ENCODE measurements at regions not wholly inside any gene's neighbourhood (a gene's known extent, or its start where the extent isn't known, plus 50 kb on each side); places are given as distances from the start of the nearest gene placed in this dataset.

DNA sequence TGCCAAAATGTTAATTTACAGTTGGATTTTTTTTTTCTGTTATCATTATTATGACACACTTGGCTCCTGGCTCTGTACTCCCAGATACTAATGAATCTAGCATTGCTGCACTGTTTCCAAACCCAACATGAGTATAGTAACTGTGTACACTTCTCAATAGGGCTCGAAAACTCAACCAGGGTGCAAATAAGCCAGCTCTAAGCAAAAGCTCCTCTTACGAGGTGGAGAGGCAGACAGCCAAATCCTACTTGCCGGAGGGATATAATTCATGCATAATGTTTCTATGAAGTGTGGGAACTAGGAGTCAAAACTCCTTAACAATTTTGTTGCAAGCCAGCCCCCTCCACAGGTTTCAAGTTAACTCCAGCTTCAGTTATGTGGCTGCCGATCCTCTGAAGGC is 510.4 kb upstream of the ZP4 start:
- intact Hi-C loops (cut with micrococcal nuclease) (no loop called here), dilution Hi-C loops (cut with MboI; ENCODE audit: extremely low pct_ligation_motif_present, low sequenced_read_pairs) (no loop called here)
- Histone ChIP-seq H3K9me1 (replicated peaks; ENCODE audit: control insufficient read depth, extremely low read depth, insufficient read depth, low read length) (no peaks in the 10 kb centered on the region), H3K36me3 (ENCODE audit: control insufficient read depth in 2 of 2, extremely low read depth in 1 of 2, insufficient read depth in 2 of 2, low read length in 2 of 2) (no peaks in the 10 kb centered on the region), H3K9ac (replicated peaks; ENCODE audit: extremely low read depth, insufficient read depth, low read length) (no peak overlapping the region), H3K27me3 (ENCODE audit: control insufficient read depth in 2 of 2, insufficient read depth in 2 of 2, low read length in 2 of 2) (no peaks in the 10 kb centered on the region), H3K4me3 (replicated peaks in 1 of 3; ENCODE audit: insufficient read depth in 1 of 3, low read depth in 1 of 3, low read length in 3 of 3) (no peak overlapping the region), H4K20me1 (replicated peaks; ENCODE audit: control insufficient read depth, extremely low read depth, insufficient read depth, low read length) (no peaks in the 10 kb centered on the region), H3K79me2 (ENCODE audit: control insufficient read depth, insufficient read depth, low read length) (no peaks in the 10 kb centered on the region), H3K27ac (ENCODE audit: insufficient read depth, low read depth, low read length) (no peak overlapping the region), H3K4me2 (ENCODE audit: insufficient read depth, low read length) (no peak overlapping the region), H3K9me3 (replicated peaks; ENCODE audit: control insufficient read depth, insufficient read depth, low read length) (peaks cover 2% of the 10 kb centered on the region), H2AFZ (ENCODE audit: low read depth, low read length) (no peak overlapping the region), H3K4me1 (ENCODE audit: control insufficient read depth, extremely low read depth, insufficient read depth, low read length) (no peaks in the 10 kb centered on the region)
- ChIA-PET CTCF (no interaction called here), POLR2A (no interaction called here)
- FAIRE-seq (no peak), DNase-seq (ENCODE audit: low read depth, low spot score) (no peak)
- TF ChIP-seq POLR2A (IDR thresholded peaks at IDR 0.05; ENCODE audit: low read depth, low read length): no peak
- no peak for TF ChIP-seq MYC (IDR thresholded peaks at IDR 0.05; ENCODE audit: low read depth, low read length)
- no peak for TF ChIP-seq POLR2AphosphoS5 (IDR thresholded peaks at IDR 0.05; ENCODE audit: insufficient read depth, low read depth, low read length)
- no peak for TF ChIP-seq GATA2 (IDR thresholded peaks at IDR 0.05; ENCODE audit: insufficient read depth, insufficient read length, low read depth, low read length)
- TF ChIP-seq, protein P1, sequence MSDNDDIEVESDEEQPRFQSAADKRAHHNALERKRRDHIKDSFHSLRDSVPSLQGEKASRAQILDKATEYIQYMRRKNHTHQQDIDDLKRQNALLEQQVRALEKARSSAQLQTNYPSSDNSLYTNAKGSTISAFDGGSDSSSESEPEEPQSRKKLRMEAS (IDR thresholded peaks at IDR 0.05; ENCODE audit: insufficient read depth, insufficient read length): no peak
- TF ChIP-seq, protein P2, sequence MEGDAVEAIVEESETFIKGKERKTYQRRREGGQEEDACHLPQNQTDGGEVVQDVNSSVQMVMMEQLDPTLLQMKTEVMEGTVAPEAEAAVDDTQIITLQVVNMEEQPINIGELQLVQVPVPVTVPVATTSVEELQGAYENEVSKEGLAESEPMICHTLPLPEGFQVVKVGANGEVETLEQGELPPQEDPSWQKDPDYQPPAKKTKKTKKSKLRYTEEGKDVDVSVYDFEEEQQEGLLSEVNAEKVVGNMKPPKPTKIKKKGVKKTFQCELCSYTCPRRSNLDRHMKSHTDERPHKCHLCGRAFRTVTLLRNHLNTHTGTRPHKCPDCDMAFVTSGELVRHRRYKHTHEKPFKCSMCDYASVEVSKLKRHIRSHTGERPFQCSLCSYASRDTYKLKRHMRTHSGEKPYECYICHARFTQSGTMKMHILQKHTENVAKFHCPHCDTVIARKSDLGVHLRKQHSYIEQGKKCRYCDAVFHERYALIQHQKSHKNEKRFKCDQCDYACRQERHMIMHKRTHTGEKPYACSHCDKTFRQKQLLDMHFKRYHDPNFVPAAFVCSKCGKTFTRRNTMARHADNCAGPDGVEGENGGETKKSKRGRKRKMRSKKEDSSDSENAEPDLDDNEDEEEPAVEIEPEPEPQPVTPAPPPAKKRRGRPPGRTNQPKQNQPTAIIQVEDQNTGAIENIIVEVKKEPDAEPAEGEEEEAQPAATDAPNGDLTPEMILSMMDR (IDR thresholded peaks at IDR 0.05; ENCODE audit: extremely low read depth in 1 of 2, insufficient read depth in 1 of 2, low read depth in 1 of 2, low read length in 2 of 2): no peak
- no TSS peak for BruUV-seq (replicated peaks)

DNA sequence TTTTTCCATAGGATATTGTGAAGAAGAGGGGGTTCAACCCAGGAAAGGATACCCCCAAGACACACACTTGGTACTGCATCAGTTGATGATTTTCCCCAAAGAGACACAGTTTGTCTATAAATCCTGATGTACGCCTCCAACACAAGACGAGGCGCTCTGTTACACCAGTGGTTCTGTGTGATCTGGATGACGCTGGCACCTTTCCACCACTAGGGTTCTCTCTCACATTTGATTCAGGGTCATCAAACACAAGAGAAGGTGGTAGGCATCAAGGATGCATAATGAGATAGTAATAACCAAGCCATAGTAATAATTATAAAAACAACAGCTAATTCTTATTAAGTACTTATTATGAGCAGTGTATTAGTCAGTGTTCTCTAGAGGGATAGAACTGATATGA is 508.8 kb upstream of the ZP4 start:
- no TSS peak for BruUV-seq (replicated peaks)
- H3K9me1 ChIP-seq (replicated peaks; ENCODE audit: control insufficient read depth, extremely low read depth, insufficient read depth, low read length): no peaks in the 10 kb centered on the region
- CTCF ChIA-PET: no interaction called here

More for the DNA sequence above, 508.8 kb upstream of the ZP4 start:
- Histone ChIP-seq H3K36me3 (ENCODE audit: control insufficient read depth in 2 of 2, extremely low read depth in 1 of 2, insufficient read depth in 2 of 2, low read length in 2 of 2) (no peaks in the 10 kb centered on the region), H3K4me1 (ENCODE audit: control insufficient read depth, extremely low read depth, insufficient read depth, low read length) (no peaks in the 10 kb centered on the region), H3K9me3 (replicated peaks; ENCODE audit: control insufficient read depth, insufficient read depth, low read length) (peaks cover 4% of the 10 kb centered on the region), H4K20me1 (replicated peaks; ENCODE audit: control insufficient read depth, extremely low read depth, insufficient read depth, low read length) (no peaks in the 10 kb centered on the region), H3K4me3 (replicated peaks in 1 of 3; ENCODE audit: insufficient read depth in 1 of 3, low read depth in 1 of 3, low read length in 3 of 3) (no peak overlapping the region), H3K4me2 (ENCODE audit: insufficient read depth, low read length) (no peak overlapping the region), H3K9ac (replicated peaks; ENCODE audit: extremely low read depth, insufficient read depth, low read length) (no peak overlapping the region), H2AFZ (ENCODE audit: low read depth, low read length) (no peak overlapping the region), H3K27ac (ENCODE audit: insufficient read depth, low read depth, low read length) (no peak overlapping the region), H3K79me2 (ENCODE audit: control insufficient read depth, insufficient read depth, low read length) (no peaks in the 10 kb centered on the region), H3K27me3 (ENCODE audit: control insufficient read depth in 2 of 2, insufficient read depth in 2 of 2, low read length in 2 of 2) (no peaks in the 10 kb centered on the region)
- dilution Hi-C loops (cut with MboI; ENCODE audit: extremely low pct_ligation_motif_present, low sequenced_read_pairs) (no loop called here), intact Hi-C loops (cut with micrococcal nuclease) (no loop called here)
- TF ChIP-seq FOS (IDR thresholded peaks at IDR 0.05; ENCODE audit: borderline replicate concordance, insufficient read depth, low read length): no peak
- no peak for TF ChIP-seq GATA2 (IDR thresholded peaks at IDR 0.05; ENCODE audit: insufficient read depth, insufficient read length, low read depth, low read length)
- no peak for TF ChIP-seq EZH2 (IDR thresholded peaks at IDR 0.05; ENCODE audit: borderline replicate concordance, low read depth, low read length, severe bottlenecking)
- FAIRE-seq: no peak
- POLR2A ChIA-PET: no interaction called here
- DNase-seq (ENCODE audit: low read depth, low spot score): no peak

All from endothelial cell of umbilical vein (primary cell).